HG03045 (cell line): ENCODE measurements at regions not wholly inside any gene's neighbourhood (a gene's known extent, or its start where the extent isn't known, plus 50 kb on each side); places are given as distances from the start of the nearest gene placed in this dataset.

Source experiments
- ATAC-seq: cut with Tn5 transposase; IDR thresholded peaks from one replicate; pipeline ENCODE4 v1.9.1; 2021; ENCODE audit warnings: mild to moderate bottlenecking, moderate library complexity; ENCODE audit not compliant: unreplicated experiment

DNA sequence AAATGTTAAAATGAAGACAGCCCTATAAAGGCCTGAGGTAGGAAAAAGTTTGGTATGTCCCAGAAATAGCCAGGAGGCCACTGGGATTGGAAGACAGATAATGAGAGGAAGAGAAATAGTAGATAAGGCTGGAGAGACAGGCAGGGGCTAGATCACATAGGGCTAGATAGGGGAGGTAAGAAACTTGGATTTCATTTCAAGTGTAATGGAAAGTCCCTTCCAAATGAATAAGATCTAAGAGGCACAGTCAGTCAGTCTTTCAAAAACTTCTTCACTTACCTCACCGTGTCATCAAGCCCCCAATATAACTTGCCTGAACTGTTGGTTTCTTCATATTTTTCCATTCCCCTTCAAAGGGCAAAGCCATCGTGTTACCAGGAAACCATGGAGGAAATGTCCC, 121.8 kb downstream of the SPCS3 start:
- ATAC-seq = no peak

GRCh38 chr4:176443117-176443516, 123.4 kb downstream of the SPCS3 start:
- no peak for ATAC-seq

DNA sequence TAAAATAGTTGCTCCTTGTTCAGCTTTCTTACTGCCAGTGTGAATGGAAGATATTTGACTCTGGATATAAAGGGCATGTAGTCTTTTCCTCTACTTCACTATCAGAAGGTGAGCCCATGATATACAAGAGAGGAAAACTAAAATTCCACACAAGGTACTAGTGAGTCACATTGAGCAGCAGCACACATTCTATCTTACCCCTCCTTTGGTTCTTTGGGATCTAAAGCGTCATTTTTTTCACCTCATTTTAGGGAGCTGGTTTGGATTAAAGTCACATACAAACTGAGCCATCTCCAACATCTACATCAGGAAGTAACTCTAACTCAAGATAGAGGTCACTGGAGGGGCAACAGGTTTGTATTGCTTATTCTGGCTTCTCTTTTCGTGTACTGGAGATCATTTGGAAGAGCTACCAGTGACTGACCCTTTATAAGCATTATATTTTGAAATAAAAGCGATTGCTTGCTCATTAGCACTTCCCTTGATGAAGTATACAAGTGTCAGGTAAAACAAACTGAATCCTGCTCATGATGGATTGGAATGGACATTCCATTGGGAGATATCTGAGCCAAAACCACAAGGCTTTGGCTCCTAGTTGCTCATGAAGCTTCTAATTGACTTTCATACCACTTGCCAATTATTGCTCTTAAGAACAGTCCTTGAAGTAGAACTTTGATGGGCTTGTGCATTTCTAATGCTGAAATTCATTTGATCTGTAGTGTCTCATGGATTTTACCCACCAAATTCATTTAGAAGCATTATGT, 124.1 kb downstream of the SPCS3 start:
- no peak for ATAC-seq

GRCh38 chr4:176444741-176445140, 125.0 kb downstream of the SPCS3 start:
- ATAC-seq = no peak

DNA sequence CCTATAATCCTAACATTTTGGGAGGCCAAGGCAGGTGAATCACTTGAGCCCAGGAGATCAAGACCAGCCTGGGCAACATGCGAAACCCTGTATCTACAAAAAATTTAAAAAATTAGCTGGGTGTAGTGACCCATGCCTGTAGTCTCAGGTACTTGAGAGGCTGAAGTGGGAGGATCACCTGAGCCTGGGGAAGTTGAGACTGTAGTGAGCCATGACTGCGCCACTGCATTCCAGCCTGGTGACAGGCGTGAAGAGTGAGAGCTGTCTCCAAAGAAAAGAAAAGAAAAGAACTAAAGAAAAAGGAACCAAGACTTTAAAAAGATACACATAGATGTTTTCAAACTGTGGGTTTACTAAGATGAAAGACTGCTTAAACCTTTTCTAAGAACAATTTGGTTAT, 129.0 kb downstream of the SPCS3 start:
- ATAC-seq = no peak

DNA sequence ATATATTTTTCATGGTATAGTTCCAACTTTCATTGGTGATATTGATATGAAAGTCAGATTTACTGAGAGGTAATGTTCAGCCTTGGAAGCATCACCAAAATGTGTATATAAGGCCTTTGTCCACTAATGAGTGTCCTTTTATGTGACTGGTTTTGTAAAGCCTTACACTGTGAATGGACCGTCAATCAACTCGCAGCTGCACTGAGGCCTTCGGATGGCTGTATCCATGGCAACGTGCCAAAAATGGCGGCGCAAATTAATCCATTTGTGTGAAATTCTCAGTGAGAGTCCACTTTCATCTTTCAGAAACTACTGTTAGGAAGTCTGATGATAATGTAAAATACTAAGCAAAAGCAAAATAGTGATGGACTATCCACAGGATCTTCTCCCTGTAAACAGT, 131.7 kb downstream of the SPCS3 start:
- no peak for ATAC-seq

DNA sequence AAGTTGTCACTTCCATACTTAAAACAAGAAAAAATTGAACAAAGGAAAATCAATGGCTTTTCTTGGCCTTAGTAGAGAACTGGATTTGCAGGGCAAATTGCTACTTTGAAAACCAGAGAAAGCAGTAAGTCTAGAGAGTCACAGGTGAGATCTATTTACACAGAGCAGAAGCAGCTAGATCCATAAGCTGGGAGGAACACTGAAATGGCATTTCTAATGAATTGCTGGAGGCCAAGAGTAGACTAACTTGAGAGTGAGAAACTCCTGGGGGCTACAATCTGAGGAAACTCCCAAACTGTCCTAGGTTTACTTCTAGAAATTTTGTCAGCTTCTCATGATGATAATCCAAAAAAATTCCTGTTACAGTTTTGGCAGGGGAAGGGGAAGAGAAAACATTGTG, 133.3 kb downstream of the SPCS3 start:
- ATAC-seq = no peak

DNA sequence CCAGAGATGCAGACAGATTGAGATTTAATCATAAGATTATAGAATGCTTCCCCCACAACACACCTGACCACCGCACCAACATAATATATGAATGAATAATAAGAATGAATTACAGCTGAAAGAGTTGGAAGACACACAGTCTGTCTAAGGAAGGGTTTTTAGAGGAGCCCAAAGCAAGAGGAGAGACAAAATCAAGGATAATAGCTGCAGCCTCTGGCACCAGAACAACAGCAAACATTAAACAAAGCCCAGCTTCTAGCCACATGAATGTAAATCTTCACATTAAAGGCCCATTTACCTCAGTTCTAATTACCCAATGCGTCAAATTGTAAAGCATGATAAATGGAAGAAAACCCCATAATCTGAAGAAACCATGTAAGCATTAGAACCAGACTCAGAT, 133.9 kb downstream of the SPCS3 start:
- no peak for ATAC-seq

DNA sequence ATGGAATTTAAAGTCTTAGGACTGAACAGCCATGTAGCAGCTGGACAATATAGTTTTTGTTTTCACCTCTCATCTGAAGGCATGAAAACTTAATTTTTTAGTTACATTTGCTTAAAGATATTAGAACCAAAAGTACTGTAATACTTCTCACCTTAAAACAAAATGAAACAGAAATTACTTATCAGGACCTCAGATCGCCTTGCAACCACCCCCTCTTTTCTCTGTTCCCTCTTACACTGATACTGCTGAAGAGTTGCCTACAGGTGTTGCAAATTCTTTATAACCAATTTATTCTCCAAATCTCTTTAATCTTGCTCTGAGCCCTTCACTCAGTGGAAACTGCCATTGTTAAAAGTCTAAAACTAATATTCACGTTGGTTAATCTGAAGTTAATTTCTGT, 145.0 kb downstream of the SPCS3 start:
- ATAC-seq = peak; percentile 99

- ATAC-seq = no peak
Measured at GRCh38 chr4:176467001-176467400, 147.2 kb downstream of the SPCS3 start.

DNA sequence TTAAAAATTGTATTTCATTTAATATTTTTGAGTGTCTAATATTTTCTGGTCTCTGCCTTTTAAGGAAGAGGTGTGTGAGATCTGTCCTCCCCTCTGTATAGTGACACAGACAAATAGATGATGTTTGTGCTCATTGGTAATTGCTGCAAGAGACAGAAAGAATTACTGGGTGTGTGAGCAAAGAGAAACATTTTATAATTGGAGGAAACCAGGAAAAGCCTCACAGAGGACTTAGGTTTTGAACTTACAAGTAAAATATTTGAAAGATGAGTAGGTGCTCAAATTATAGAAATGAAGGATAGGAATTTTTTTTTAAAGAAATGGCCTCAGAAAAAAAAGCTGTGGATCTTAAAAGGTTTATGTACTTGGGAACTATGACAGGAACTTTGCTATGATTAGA, 149.8 kb downstream of the SPCS3 start:
- no peak for ATAC-seq

GRCh38 chr4:176470671-176471070, 150.9 kb downstream of the SPCS3 start:
- ATAC-seq = no peak

DNA sequence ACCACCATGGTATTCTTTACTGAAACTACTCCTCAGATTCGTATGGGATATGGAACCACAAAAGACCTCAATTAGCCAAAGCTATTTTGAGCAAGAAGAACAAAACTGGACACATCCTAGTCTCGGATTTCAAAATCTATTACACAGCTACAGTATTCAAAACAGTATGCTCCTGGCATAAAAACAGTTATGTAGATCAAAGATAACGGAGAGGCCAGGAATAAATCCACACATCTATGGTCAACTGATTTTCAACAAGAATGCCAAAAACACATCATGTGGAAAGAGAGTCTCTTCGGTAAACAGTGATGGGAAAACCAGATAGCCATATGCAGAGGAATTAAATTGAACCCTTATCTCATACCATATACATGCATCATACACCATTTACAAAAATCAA, 155.3 kb downstream of the SPCS3 start:
- ATAC-seq = no peak

DNA sequence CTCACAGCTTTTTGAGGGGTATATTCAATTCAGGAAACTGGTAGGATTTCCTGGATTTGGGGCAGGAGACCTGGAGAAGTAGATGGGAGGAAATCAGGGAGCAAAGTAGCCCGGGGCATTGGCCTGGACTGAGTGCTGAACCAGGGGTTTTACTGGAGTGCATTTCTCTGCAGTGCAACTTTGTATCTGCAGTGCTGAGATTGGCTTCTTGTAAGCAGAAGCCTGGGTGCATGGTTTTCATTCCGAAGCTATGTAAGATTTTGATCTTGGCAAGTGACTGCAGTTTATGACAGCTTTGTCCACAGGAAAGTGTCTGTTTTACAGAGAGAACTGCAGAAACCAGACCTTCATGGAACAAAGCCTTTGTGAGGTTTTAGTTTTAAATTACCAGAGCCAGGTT, 158.3 kb downstream of the SPCS3 start:
- no peak for ATAC-seq

DNA sequence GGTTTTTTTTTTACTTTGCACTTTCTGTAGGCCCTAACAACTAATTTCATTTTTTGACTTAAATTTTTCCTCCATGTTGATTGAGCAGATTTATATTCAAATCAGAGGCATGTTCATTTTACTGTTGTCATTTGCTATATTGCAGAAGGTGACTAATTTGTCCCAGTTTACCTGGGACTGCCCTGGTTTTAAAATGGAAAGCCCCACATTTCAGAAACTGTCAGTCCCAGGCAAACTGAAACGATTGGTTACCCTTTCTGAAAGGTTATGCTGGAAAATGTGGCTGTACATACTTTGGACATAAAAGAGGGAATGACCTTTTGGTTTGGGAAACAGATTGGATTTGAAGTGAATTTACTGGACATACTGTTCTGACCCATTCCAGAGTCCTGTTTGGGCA, 160.0 kb downstream of the SPCS3 start:
- ATAC-seq = peak; percentile 59

GRCh38 chr4:176482972-176483371, 163.2 kb downstream of the SPCS3 start:
- ATAC-seq = no peak

- ATAC-seq = no peak
Measured at GRCh38 chr4:176484301-176484984, 164.7 kb downstream of the SPCS3 start.

DNA sequence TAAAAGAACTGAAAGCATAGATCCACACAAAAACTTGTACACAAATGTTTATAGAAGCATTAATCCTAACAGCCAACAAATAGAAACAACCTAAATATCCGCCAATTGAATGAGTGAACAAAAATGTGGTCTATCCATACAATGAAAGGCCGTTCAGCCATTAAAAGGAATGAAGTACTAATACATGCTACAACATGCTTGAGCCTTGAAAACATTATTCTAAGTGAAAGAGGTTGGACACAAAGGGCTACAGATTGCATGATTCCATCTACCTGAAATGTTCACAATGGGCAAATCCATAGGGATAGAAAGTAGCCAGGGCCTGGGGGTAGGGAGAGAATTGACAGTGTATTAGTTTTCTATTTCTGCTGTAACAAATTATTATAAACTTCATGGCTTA, 169.2 kb downstream of the SPCS3 start:
- no peak for ATAC-seq

DNA sequence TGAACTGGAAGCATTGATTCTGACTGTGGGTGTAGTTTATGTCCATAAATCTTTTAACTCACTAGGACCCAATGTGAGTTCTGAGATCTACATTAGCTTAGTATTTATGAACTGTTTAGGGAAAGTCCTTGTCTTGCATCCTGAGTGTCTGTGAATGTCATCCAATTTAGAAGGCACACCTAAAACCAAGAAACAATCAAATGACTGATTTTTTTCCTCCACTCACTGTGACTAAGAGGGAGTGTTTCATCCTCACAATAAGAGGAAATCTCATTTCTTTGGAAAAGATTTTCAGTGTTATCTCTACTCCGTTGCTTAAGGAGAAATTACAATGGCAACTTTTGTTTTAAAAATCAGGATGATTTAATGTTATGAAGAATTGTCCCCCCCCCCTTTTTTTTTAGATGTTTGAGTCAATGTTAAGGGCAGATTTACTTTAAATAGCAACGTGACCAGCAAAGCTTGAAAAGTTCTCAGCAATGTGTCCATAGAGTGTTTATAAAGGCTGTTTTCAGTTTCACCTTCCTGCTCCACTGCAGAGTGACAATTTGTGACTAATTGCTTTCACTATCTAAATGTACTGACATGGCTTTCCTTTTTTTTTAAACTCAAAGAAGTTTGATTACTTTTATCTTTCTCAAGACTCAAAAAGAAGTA, 173.0 kb downstream of the SPCS3 start:
- peak; percentile 100 for ATAC-seq

- no peak for ATAC-seq
Measured at GRCh38 chr4:176498617-176499256, 179.0 kb downstream of the SPCS3 start.

DNA sequence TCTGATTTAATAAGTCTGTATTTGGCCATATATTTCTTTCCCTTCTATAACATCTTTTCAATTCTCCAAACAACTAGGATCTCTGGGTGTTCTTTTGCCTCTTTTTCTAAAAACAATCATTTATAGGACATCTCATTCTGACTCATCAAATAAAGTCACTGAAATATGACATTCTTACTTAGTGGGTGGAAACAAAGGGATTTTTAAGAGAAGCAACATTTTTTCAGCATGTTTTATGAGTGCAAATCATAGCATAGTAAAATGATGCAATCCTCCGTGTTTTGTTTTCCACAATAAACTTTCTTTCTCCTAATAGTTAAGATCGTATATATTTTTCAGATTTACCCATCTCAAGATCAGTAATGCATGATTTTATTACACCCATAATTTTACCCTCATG, 179.8 kb downstream of the SPCS3 start:
- ATAC-seq = no peak

- ATAC-seq = no peak
Measured at GRCh38 chr4:176500894-176501293, 181.1 kb downstream of the SPCS3 start.
